Activated gamma-delta T cell (primary cell): ENCODE measurements at regions not wholly inside any gene's neighbourhood (a gene's known extent, or its start where the extent isn't known, plus 50 kb on each side); places are given as distances from the start of the nearest gene placed in this dataset.

Experiments
- DNase-seq: peaks from one replicate; lab custom pipeline; 2025; lab: John Stamatoyannopoulos, UW

- DNase-seq, result no peak
Observed at GRCh38 chr11:115564851-115565250, 60.6 kb upstream of the CADM1 start.

- DNase-seq, result no peak
Observed at GRCh38 chr11:115561116-115561515, 56.9 kb upstream of the CADM1 start.

DNA sequence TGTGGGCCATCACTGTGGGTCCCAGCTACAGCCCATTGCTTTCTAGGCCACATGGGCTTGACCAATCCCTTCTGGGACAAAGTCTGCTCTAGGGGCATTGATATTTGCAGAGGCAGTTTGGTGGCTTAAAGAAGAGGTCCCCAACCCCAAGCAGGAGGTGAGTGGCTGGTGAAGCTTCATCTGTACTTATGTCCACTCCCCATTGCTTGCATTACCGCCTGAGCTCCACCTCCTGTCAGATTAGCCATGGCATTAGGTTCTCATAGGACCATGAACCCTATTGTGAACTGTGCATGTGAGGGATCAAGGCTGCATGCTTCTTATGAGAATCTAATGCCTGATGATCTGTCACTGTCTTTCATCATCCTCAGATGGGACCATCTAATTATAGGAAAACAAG is 54.4 kb upstream of the CADM1 start:
- no peak for DNase-seq

DNA sequence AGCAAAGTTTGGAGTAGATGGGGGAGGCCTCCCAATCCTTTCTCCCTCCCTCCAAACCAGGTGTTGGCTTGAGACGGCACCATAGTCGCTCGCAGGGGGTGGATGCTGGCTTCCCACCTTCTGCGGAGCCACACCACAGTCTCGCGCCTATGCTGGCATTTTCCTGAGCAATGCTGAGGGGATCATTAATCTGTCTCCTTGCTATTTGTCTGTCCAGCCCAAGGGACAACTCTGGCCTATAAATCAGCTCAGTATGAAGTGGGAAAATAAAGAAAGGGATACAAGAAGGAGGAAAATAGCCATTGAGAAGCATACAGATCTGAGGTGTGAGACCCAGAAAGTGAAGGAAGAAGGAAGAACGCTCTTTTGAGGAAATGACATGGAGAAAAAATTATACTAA is 53.5 kb upstream of the CADM1 start:
- no peak for DNase-seq

- no peak for DNase-seq
Observed at GRCh38 chr11:115556984-115557383, 52.8 kb upstream of the CADM1 start.

- no peak for DNase-seq
Observed at GRCh38 chr11:115555336-115556090, 51.3 kb upstream of the CADM1 start.
